ENCODE measurements at regions not wholly inside any gene's neighbourhood (a gene's known extent, or its start where the extent isn't known, plus 50 kb on each side); places are given as distances from the start of the nearest gene placed in this dataset.

DNA sequence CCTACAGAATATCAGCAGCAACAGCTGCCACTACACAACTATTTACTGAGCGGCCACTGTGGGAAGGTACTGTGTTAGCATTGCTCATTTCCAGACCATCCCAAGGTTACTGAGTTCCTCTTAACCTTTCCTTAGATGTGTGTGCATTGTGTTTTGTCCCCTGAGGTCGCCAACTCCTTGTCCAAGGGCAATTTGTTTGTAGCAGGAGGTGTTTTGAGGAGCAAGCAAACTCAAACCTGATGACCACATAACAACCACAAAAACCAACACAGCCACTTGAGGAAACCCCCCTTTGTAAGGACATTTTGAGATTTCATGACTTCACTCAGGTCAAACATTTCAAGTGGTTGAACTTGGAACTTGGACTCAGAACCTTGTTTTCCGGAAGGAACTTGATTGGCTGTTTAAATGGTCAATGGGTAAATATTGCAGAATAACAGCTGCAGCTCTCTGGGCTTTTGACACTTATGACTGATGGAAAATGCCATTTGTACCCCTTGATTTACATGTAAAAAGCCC is 122.3 kb downstream of the MID1IP1 start:
- no peak for TF ChIP-seq EP300 (IDR thresholded peaks at IDR 0.05; ENCODE audit: borderline replicate concordance)
- TF ChIP-seq, protein P1, sequence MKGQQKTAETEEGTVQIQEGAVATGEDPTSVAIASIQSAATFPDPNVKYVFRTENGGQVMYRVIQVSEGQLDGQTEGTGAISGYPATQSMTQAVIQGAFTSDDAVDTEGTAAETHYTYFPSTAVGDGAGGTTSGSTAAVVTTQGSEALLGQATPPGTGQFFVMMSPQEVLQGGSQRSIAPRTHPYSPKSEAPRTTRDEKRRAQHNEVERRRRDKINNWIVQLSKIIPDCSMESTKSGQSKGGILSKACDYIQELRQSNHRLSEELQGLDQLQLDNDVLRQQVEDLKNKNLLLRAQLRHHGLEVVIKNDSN (IDR thresholded peaks at IDR 0.05): no peak
- no peak for TF ChIP-seq EGR1 (IDR thresholded peaks at IDR 0.05)
- TF ChIP-seq CREB1 (IDR thresholded peaks at IDR 0.05; ENCODE audit: low read depth): no peak
- TF ChIP-seq, protein P2, sequence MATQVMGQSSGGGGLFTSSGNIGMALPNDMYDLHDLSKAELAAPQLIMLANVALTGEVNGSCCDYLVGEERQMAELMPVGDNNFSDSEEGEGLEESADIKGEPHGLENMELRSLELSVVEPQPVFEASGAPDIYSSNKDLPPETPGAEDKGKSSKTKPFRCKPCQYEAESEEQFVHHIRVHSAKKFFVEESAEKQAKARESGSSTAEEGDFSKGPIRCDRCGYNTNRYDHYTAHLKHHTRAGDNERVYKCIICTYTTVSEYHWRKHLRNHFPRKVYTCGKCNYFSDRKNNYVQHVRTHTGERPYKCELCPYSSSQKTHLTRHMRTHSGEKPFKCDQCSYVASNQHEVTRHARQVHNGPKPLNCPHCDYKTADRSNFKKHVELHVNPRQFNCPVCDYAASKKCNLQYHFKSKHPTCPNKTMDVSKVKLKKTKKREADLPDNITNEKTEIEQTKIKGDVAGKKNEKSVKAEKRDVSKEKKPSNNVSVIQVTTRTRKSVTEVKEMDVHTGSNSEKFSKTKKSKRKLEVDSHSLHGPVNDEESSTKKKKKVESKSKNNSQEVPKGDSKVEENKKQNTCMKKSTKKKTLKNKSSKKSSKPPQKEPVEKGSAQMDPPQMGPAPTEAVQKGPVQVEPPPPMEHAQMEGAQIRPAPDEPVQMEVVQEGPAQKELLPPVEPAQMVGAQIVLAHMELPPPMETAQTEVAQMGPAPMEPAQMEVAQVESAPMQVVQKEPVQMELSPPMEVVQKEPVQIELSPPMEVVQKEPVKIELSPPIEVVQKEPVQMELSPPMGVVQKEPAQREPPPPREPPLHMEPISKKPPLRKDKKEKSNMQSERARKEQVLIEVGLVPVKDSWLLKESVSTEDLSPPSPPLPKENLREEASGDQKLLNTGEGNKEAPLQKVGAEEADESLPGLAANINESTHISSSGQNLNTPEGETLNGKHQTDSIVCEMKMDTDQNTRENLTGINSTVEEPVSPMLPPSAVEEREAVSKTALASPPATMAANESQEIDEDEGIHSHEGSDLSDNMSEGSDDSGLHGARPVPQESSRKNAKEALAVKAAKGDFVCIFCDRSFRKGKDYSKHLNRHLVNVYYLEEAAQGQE (IDR thresholded peaks at IDR 0.05; ENCODE audit: low read depth): no peak
- TF ChIP-seq NFIC (IDR thresholded peaks at IDR 0.05): no peak
- TF ChIP-seq ZBTB7A (IDR thresholded peaks at IDR 0.05; ENCODE audit: low read depth): no peak
- no peak for TF ChIP-seq TEAD4 (IDR thresholded peaks at IDR 0.05)
- TF ChIP-seq YY1 (IDR thresholded peaks at IDR 0.05; ENCODE audit: low read depth): no peak
- TF ChIP-seq TCF12 (IDR thresholded peaks at IDR 0.05; ENCODE audit: low read depth): no peak
- no peak for TF ChIP-seq TAF1 (IDR thresholded peaks at IDR 0.05; ENCODE audit: low read depth)
- TF ChIP-seq CEBPB (IDR thresholded peaks at IDR 0.05): no peak
- TF ChIP-seq, protein P3, sequence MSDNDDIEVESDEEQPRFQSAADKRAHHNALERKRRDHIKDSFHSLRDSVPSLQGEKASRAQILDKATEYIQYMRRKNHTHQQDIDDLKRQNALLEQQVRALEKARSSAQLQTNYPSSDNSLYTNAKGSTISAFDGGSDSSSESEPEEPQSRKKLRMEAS (IDR thresholded peaks at IDR 0.05): no peak
- no peak for TF ChIP-seq FOXM1 (IDR thresholded peaks at IDR 0.05; ENCODE audit: borderline replicate concordance, low read depth)
- TF ChIP-seq RAD21 (IDR thresholded peaks at IDR 0.05; ENCODE audit: low read depth): no peak

GRCh38 chrX:38927592-38927991 is 126.3 kb downstream of the MID1IP1 start:
- TF ChIP-seq TEAD4 (IDR thresholded peaks at IDR 0.05) (no peak), RAD21 (IDR thresholded peaks at IDR 0.05; ENCODE audit: low read depth) (no peak), TCF12 (IDR thresholded peaks at IDR 0.05; ENCODE audit: low read depth) (no peak), ZBTB7A (IDR thresholded peaks at IDR 0.05; ENCODE audit: low read depth) (no peak), FOXM1 (IDR thresholded peaks at IDR 0.05; ENCODE audit: borderline replicate concordance, low read depth) (no peak), CREB1 (IDR thresholded peaks at IDR 0.05; ENCODE audit: low read depth) (no peak), TAF1 (IDR thresholded peaks at IDR 0.05; ENCODE audit: low read depth) (no peak), EP300 (IDR thresholded peaks at IDR 0.05; ENCODE audit: borderline replicate concordance) (no peak), EGR1 (IDR thresholded peaks at IDR 0.05) (no peak), NFIC (IDR thresholded peaks at IDR 0.05) (no peak)
- TF ChIP-seq, protein P3 (IDR thresholded peaks at IDR 0.05): no peak
- TF ChIP-seq, protein P2 (IDR thresholded peaks at IDR 0.05; ENCODE audit: low read depth): no peak

DNA sequence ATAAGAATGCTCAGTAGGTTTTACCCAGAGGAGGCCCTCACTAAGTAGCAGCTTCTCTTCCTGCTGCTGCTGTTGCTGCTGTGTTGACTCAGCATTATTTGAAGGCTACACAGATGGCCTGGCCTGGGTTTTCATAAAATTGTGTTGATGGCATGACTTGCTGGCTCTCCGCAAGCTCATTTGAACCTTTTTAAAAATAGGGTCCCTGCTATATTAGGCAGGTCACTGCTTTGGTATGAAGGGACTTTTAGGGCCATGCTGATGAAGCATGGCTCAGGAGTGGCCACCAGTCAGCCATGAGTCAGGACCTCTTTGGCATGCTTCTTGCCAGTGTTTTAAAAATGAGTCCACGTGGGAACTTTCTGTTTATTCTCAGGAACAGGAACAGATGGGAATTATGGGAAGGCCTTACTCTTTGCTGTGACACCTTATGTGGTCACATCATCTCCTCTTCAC is 128.7 kb downstream of the MID1IP1 start:
- TF ChIP-seq, protein P2 (IDR thresholded peaks at IDR 0.05; ENCODE audit: low read depth): no peak
- TF ChIP-seq FOXM1 (IDR thresholded peaks at IDR 0.05; ENCODE audit: borderline replicate concordance, low read depth) (no peak), TCF12 (IDR thresholded peaks at IDR 0.05; ENCODE audit: low read depth) (no peak), NFIC (IDR thresholded peaks at IDR 0.05) (no peak), EGR1 (IDR thresholded peaks at IDR 0.05) (no peak), TAF1 (IDR thresholded peaks at IDR 0.05; ENCODE audit: low read depth) (no peak), TEAD4 (IDR thresholded peaks at IDR 0.05) (no peak), CEBPB (IDR thresholded peaks at IDR 0.05) (no peak), RAD21 (IDR thresholded peaks at IDR 0.05; ENCODE audit: low read depth) (no peak), EP300 (IDR thresholded peaks at IDR 0.05; ENCODE audit: borderline replicate concordance) (no peak), YY1 (IDR thresholded peaks at IDR 0.05; ENCODE audit: low read depth) (no peak), CREB1 (IDR thresholded peaks at IDR 0.05; ENCODE audit: low read depth) (no peak), ZBTB7A (IDR thresholded peaks at IDR 0.05; ENCODE audit: low read depth) (no peak)
- TF ChIP-seq, protein P3 (IDR thresholded peaks at IDR 0.05): no peak
- TF ChIP-seq, protein P1 (IDR thresholded peaks at IDR 0.05): no peak

DNA sequence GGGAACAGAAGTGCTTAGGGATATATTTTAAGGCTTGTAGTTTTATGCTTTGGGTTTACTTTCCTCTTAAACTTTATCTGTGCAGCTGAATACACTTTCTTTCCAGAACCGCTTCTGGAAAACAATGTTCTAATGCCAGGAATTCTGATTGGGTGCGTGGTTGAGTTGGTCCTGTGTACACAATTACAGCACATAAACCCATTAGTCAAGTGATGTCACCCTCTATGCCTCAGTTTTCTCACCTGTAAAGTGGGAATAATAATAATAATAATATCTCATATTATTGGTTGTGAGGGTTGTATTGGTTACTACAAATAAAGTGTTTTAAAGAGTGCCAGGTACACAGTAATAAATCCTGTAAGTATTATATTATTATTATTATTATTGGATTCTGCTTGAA is 129.2 kb downstream of the MID1IP1 start:
- no peak for TF ChIP-seq EP300 (IDR thresholded peaks at IDR 0.05; ENCODE audit: borderline replicate concordance)
- no peak for TF ChIP-seq TAF1 (IDR thresholded peaks at IDR 0.05; ENCODE audit: low read depth)
- TF ChIP-seq RAD21 (IDR thresholded peaks at IDR 0.05; ENCODE audit: low read depth): no peak
- no peak for TF ChIP-seq YY1 (IDR thresholded peaks at IDR 0.05; ENCODE audit: low read depth)
- TF ChIP-seq, protein P1 (IDR thresholded peaks at IDR 0.05): no peak
- TF ChIP-seq TEAD4 (IDR thresholded peaks at IDR 0.05): no peak
- TF ChIP-seq, protein P3 (IDR thresholded peaks at IDR 0.05): no peak
- no peak for TF ChIP-seq ZBTB7A (IDR thresholded peaks at IDR 0.05; ENCODE audit: low read depth)
- no peak for TF ChIP-seq CEBPB (IDR thresholded peaks at IDR 0.05)
- no peak for TF ChIP-seq CREB1 (IDR thresholded peaks at IDR 0.05; ENCODE audit: low read depth)
- TF ChIP-seq TCF12 (IDR thresholded peaks at IDR 0.05; ENCODE audit: low read depth): no peak
- TF ChIP-seq, protein P2 (IDR thresholded peaks at IDR 0.05; ENCODE audit: low read depth): no peak
- TF ChIP-seq NFIC (IDR thresholded peaks at IDR 0.05): no peak
- TF ChIP-seq EGR1 (IDR thresholded peaks at IDR 0.05): no peak
- TF ChIP-seq FOXM1 (IDR thresholded peaks at IDR 0.05; ENCODE audit: borderline replicate concordance, low read depth): no peak

All from Ishikawa (cell line).